Psoas muscle (tissue), 7 donors: ENCODE measurements at regions not wholly inside any gene's neighbourhood (a gene's known extent, or its start where the extent isn't known, plus 50 kb on each side); places are given as distances from the start of the nearest gene placed in this dataset.
"Not testable (repeated sequence)": the region's sequence is repeated elsewhere in the genome, so short reads cannot be mapped to it uniquely, and the experiment has no call there.

Source experiments
- ATAC-seq, 4 donors: fragments of 200-7000 bp; cut with Tn5 transposase; one replicate each; pipeline ENCODE4 v1.9.1; 2020; ENCODE audit warnings: moderate library complexity in 3 of 4, mild to moderate bottlenecking in 2 of 4
- DNase-seq, 2 donors: peaks; one replicate each; pipeline ENCODE4 v3.0.0-alpha.2; 2020
- H3K27ac ChIP-seq: fragments of 200-600 bp; one replicate; pipeline ENCODE4 v1.8.0; 2022
- H3K27me3 ChIP-seq, 3 donors: fragments of 200-600 bp in 1 of 3; one replicate each; pipeline versions ENCODE4 v1.6.1 to v1.8.0; 2013 to 2022; ENCODE audit warnings: low read length in 2 of 3, mild to moderate bottlenecking in 2 of 3, moderate library complexity in 1 of 3; ENCODE audit not compliant: insufficient read depth in 3 of 3
- H3K36me3 ChIP-seq, 2 donors: fragments of 200-600 bp in 1 of 2; one replicate each; pipeline versions ENCODE4 v1.6.1 to v1.8.0; 2013 to 2022; ENCODE audit warnings: low read depth in 1 of 2, mild to moderate bottlenecking in 1 of 2, moderate library complexity in 1 of 2; ENCODE audit not compliant: insufficient read depth in 1 of 2
- H3K4me1 ChIP-seq: fragments of 200-600 bp; one replicate; pipeline ENCODE4 v1.8.0; 2022
- H3K4me3 ChIP-seq: fragments of 200-600 bp; one replicate; pipeline ENCODE4 v1.8.0; 2022; ENCODE audit warnings: mild to moderate bottlenecking
- H3K9me3 ChIP-seq: fragments of 200-600 bp; one replicate; pipeline ENCODE4 v1.8.0; 2022
- WGBS, 3 donors: extraction: QIAGEN DNeasy Blood & Tissue Kit; methylation state at CpG; one replicate each; pipeline versions ENCODE4 v1.1.6 to v1.1.7; 2013; 5-methylcytosine and 5-hydroxymethylcytosine counted together
- intact Hi-C, 2 donors: fragments of 100-400 bp; cut with DNase I; formaldehyde crosslinking; loops; one replicate each; pipeline versions ENCODE4 v1.11.0 to v1.14.2; 2022
- donor health status: healthy with polysubstance abuse.
- donor health status: DM: no; HTN: no; CAD: no; lungs with moderate emphysema.
- donor health status: Bipolar disorder and iron deficiency.
- donor health status: healthy.
- donor health status: DM: yes; HTN: yes; CAD: no.
- donor health status: DM: no; HTN: no; CAD: no.
- donor health status: DM: yes; HTN: yes; CAD: no.

DNA sequence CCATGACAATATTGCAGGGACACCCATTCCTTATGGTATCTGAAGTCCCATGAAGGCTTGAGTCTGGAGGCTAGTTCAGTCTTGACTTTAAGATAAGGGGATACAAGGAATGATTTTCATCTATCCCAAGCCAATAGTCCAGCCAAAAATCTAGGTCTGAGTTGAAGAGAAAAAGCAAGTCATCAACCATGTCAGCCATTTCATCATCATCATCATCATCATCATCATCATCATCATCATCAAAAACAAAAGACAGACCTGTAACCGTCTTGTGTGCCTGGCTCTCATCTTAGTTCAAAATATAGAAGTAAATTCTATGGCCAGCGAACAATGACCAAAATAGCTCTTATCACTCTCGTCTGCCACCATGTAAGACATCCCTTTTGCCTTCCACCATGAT is 59.5 kb upstream of the FAM90A26 start:
- intact Hi-C loops, H3K4me3 ChIP-seq, DNase-seq, ATAC-seq, H3K27ac ChIP-seq, H3K36me3 ChIP-seq, H3K27me3 ChIP-seq, H3K9me3 ChIP-seq, H3K4me1 ChIP-seq: not testable (repeated sequence)
- WGBS, 3 donors, result 87 to 90% (median 89%) methylated on average over 2 to 3 of the region's 3 CpGs

DNA sequence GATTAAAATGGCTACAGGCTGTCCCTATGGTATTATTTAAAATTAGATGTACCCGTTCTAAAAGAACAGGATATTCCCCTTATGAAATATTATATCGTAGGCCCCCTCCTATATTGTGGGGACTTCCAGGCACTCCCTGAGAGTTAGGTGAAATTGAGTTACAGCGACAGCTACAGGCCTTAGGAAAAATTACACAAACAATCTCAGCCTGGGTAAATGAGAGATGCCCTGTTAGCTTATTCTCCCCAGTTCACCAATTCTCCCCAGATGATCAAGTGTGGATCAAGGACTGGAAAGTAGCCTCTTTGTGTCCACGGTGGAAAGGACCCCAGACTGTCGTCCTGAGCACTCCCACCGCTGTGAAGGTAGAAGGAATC is 67.1 kb upstream of the FAM90A26 start:
- H3K4me3 ChIP-seq, H3K27ac ChIP-seq, ATAC-seq, H3K27me3 ChIP-seq, H3K4me1 ChIP-seq, H3K9me3 ChIP-seq, H3K36me3 ChIP-seq, intact Hi-C loops, DNase-seq: not testable (repeated sequence)
- 16 to 31% (median 18%) methylated on average over 6 of the region's 6 CpGs for WGBS, 3 donors

DNA sequence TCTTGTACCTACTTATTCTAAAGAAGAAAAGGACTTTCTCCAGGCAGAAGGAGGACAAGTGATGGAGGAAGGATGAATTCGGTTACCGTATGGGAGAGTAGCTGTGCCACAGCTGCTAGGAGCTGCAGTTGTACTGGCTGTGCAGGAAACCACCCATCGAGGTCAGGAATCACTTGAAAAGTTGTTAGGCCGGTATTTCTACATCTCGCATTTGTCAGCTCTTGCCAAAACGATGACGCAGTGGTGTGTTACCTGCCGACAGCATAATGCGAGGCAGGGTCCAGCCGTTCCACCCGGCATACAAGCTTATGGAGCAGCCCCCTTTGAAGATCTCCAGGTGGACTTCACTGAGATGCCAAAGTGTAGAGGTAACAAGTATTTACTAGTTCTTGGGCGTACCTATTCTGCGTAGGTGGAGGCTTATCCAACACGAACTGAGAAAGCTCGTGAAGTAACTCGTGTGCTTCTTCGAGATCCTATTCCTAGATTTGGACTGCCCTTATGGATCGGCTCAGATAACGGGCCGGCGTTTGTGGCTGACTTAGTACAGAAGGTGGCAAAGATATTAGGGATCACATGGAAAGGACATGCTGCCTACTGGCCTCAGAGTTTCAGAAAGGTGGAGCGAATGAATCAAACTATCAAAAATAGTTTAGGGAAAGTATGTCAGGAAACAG is 67.6 kb upstream of the FAM90A26 start:
- H3K4me3 ChIP-seq, intact Hi-C loops, H3K36me3 ChIP-seq, ATAC-seq, H3K9me3 ChIP-seq, DNase-seq, H3K4me1 ChIP-seq, H3K27ac ChIP-seq, H3K27me3 ChIP-seq: not testable (repeated sequence)
- WGBS, 3 donors, result 85 to 94% (median 90%) methylated on average over 22 of the region's 22 CpGs

DNA sequence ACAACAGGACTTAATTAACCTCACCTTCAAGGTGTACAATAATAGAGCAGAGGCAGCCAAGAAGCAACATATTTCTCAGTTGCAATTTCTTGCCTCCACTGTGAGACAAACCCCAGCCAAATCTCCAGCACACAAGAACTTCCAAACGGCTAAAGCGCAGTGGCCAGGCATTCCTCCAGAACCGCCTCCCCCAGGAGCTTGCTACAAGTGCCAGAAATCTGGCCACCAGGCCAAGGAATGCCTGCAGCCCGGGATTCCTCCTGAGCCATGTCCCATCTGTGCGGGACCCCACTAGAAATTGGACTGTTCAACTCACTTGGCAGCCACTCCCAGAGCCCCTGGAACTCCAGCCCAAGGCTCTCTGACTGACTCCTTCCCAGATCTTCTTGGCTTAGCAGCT is 73.9 kb upstream of the FAM90A26 start:
- H3K27me3 ChIP-seq, DNase-seq, H3K4me1 ChIP-seq, H3K9me3 ChIP-seq, ATAC-seq, H3K4me3 ChIP-seq, H3K36me3 ChIP-seq, H3K27ac ChIP-seq, intact Hi-C loops: not testable (repeated sequence)
- 17 to 43% (median 18%) methylated on average over 3 to 5 of the region's 5 CpGs for WGBS, 3 donors

DNA sequence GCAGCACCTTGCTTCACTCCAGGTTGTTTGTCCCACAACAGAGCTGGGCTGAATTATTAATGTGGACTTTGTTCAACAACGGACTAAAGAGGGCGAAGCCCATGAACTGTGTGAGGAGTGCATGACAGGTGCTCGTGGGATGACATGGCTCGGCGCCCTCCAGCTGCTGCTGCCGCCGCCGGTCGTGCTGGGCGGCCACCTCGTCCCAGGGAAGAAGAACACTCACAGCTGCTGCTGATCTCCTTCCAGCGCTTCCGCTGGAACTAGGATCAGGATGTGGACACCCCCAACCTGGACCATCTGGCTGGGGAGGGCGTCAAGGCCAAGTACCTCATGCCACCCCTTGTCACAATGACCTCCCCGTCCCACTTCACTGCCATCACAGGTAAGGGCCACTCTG is 91.4 kb upstream of the FAM90A26 start:
- H3K27me3 ChIP-seq, H3K9me3 ChIP-seq, H3K27ac ChIP-seq, ATAC-seq, H3K4me3 ChIP-seq, H3K36me3 ChIP-seq, H3K4me1 ChIP-seq, intact Hi-C loops, DNase-seq: not testable (repeated sequence)
- WGBS, 3 donors, result 32 to 58% (median 39%) methylated on average over 14 to 15 of the region's 15 CpGs

DNA sequence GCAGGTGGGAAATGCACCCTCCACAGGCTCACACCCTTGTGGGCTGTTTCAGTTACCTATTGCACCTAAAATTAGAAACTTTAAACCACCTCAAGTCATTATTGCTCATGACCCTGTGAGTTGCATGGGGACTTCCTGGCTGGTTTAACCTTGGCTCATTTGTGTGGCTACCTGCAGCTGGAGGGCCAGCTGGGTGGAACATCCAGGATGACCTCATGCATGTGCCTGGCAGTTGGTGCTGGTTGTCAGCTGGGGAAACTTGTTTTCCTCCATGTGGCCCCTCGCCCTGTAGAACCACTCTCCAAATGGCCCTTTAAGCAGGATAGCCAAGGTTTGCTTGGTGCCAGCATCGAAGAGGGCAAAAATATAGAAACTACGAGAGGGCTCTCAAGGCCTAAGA is 93.2 kb upstream of the FAM90A26 start:
- ATAC-seq, H3K27ac ChIP-seq, DNase-seq, intact Hi-C loops, H3K36me3 ChIP-seq, H3K4me1 ChIP-seq, H3K4me3 ChIP-seq, H3K9me3 ChIP-seq, H3K27me3 ChIP-seq: not testable (repeated sequence)
- WGBS, 3 donors, result 36 to 53% (median 43%) methylated on average over 3 of the region's 3 CpGs

DNA sequence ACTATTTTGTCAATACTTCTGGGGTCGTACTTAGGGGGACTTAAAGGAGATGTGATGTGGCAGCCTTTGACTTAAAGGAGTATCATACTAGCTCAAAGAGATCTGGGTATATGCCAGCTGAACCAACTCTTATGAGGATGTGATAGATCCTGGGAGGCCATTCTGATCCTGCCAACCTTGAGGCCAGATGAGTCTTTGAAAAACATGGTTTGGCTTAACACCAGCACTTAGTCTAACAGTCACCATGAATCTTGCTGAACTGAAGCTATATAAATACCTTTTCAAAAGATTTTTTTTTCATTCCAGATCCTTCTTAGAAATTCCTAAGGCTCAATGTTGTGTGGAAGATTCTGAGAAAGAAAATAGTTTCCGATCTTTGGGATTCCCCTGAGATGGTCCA is 93.7 kb upstream of the FAM90A26 start:
- H3K27ac ChIP-seq, H3K36me3 ChIP-seq, H3K9me3 ChIP-seq, H3K4me1 ChIP-seq, H3K4me3 ChIP-seq, ATAC-seq, H3K27me3 ChIP-seq, intact Hi-C loops, DNase-seq: not testable (repeated sequence)
- 64 to 78% (median 71%) methylated on average over 1 to 2 of the region's 2 CpGs for WGBS, 3 donors

DNA sequence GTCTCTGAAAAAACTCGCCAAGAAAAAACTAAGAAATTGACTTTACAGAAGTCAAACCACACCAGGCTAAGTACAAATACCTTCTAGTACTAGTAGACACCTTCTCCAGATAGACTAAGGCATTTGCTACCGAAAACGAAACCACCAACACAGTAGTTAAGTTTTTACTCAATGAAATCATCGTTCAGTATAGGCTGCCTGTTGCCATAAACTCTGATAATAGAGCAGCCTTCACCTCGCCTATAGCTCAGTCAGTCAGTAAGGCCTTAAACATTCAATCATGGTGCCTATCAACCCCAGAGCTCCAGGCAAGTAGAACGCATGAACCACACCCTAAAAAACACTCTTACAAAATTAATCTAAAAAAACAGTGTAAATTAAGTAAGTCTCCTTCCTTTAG is 96.8 kb upstream of the FAM90A26 start:
- intact Hi-C loops, H3K9me3 ChIP-seq, ATAC-seq, H3K4me3 ChIP-seq, DNase-seq, H3K27me3 ChIP-seq, H3K27ac ChIP-seq, H3K36me3 ChIP-seq, H3K4me1 ChIP-seq: not testable (repeated sequence)
- WGBS, 3 donors, result 75 to 84% (median 81%) methylated on average over 6 of the region's 6 CpGs

DNA sequence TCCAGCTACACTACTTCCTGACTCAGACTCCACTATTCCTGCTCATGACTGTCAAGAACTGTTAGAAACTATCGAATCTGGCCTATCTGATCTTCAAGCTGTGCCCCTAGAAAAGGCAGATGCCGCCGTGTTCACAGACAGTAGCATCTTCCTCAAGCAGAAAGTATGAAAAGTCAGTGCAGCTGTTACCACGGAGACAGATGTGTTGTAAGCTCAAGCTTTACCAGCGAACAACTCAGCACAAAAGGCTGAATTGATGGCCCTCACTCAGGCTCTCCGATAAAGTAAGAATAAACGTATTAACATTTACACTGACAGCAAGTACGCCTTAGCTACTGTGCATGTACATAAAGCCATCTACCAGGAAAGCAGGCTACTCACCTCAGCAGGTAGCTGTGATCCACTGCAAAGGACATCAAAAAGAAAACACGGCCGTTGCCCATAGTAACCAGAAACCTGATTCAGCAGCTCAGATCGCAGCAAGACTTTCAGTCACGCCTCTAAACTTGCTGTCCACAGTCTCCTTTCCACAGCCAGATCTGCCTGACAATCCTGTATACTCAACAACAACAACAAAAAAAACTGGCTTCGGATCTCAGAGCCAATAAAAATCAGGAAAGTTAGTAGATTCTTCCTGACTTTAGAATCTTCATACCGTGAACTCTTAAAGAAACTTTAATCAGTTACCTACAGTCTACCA is 97.5 kb upstream of the FAM90A26 start:
- ATAC-seq, intact Hi-C loops, H3K4me3 ChIP-seq, H3K27me3 ChIP-seq, H3K4me1 ChIP-seq, H3K9me3 ChIP-seq, H3K36me3 ChIP-seq, DNase-seq, H3K27ac ChIP-seq: not testable (repeated sequence)
- 31 to 43% (median 31%) methylated on average over 11 to 14 of the region's 14 CpGs for WGBS, 3 donors

DNA sequence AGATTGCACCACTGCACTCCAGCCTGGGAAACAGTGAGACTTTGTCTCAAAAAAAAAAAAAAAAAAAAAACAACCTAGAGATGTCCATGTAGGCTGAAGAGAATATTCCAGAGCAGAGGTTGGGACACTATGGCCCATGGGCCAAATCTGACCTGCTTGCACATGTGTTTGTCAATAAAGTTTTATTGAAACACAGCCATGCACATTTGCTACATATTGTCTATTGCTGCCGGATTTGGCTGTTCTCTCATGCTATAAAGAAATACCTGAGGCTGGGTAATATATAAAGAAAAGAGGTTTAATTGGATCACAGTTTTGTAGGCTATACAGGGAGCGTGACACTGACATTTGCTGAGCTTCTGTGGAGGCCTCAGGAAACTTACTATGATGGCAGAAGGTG is 102.3 kb upstream of the FAM90A26 start:
- H3K36me3 ChIP-seq, intact Hi-C loops, H3K27me3 ChIP-seq, DNase-seq, H3K9me3 ChIP-seq, H3K4me1 ChIP-seq, H3K27ac ChIP-seq, ATAC-seq, H3K4me3 ChIP-seq: not testable (repeated sequence)
- 95 to 100% (median 98%) methylated on average over 2 of the region's 2 CpGs for WGBS, 3 donors

DNA sequence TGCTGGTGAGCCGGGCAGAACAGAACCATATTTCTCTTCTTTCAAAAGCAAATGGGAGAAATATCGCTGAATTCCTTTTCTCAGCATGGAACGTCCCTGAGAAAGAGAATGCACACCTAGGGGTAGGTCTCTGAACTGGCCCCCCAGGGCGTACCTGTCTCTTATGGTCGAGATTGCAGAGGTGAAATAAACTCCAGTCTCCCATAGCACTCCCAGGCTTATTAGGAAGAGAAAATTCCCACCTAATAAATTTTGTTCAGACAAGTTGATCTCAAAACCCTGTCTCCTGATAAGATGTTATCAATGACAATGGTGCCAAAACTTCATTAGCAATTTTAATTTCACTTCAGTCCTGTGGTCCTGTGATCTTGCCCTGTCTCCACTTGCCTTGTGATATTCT is 106.6 kb upstream of the FAM90A26 start:
- ATAC-seq, H3K9me3 ChIP-seq, intact Hi-C loops, H3K36me3 ChIP-seq, H3K27me3 ChIP-seq, H3K27ac ChIP-seq, DNase-seq, H3K4me1 ChIP-seq, H3K4me3 ChIP-seq: not testable (repeated sequence)
- 66 to 92% (median 74%) methylated on average over 2 to 5 of the region's 5 CpGs for WGBS, 3 donors
